Stomach (tissue), 4 donors: ENCODE measurements at regions not wholly inside any gene's neighbourhood (a gene's known extent, or its start where the extent isn't known, plus 50 kb on each side); places are given as distances from the start of the nearest gene placed in this dataset.
"Not testable (repeated sequence)": the region's sequence is repeated elsewhere in the genome, so short reads cannot be mapped to it uniquely, and the experiment has no call there.

ENCODE experiments used
- CTCF ChIP-seq, 7 experiments: fragments of 450-650 bp in 4 of 7; fragments of 200-600 bp in 3 of 7; sonication (generic) in 3 of 7; IDR thresholded peaks; one replicate each; pipeline ENCODE4 v1.5.1; 2016 to 2019; ENCODE audit warnings: antibody characterized with exemption in 7 of 7, control low read depth in 2 of 7, mild to moderate bottlenecking in 1 of 7
- EP300 ChIP-seq: sonication (generic); formaldehyde crosslinking; IDR thresholded peaks from one replicate; pipeline ENCODE4 v1.6.1; 2017; ENCODE audit warnings: antibody characterized with exemption
- POLR2A ChIP-seq, 4 donors: fragments of 450-650 bp; IDR thresholded peaks; one replicate each; pipeline ENCODE4 v1.6.1; 2016; ENCODE audit warnings: antibody characterized with exemption in 4 of 4, control low read depth in 2 of 4, mild to moderate bottlenecking in 1 of 4, moderate library complexity in 1 of 4
- POLR2AphosphoS5 ChIP-seq, 3 donors: sonication (generic); formaldehyde crosslinking; IDR thresholded peaks; one replicate each; pipeline ENCODE4 v1.6.1; 2016; ENCODE audit warnings: antibody characterized with exemption in 3 of 3

- not testable (repeated sequence) for TF ChIP-seq CTCF (IDR thresholded peaks at IDR 0.05); EP300; POLR2AphosphoS5 (IDR thresholded peaks at IDR 0.05); POLR2A (IDR thresholded peaks at IDR 0.05)
These were observed 193.6 kb upstream of the SLC7A11 start for GRCh38 chr4:138435733-138436132.
